GM12874 (cell line): ENCODE measurements at regions not wholly inside any gene's neighbourhood (a gene's known extent, or its start where the extent isn't known, plus 50 kb on each side); places are given as distances from the start of the nearest gene placed in this dataset.

Source experiments
- CTCF ChIP-seq: IDR thresholded peaks from 2 replicates; pipeline ENCODE4 v1.5.1; 2011; ENCODE audit warnings: low read depth, mild to moderate bottlenecking, control low read depth, low read length, moderate library complexity; ENCODE audit not compliant: insufficient read depth

- TF ChIP-seq CTCF = no peak
Measured at GRCh38 chr6:149217466-149217888, 100.0 kb upstream of the TAB2 start.

- no peak for TF ChIP-seq CTCF
Measured at GRCh38 chr6:149218471-149218870, 99.0 kb upstream of the TAB2 start.

DNA sequence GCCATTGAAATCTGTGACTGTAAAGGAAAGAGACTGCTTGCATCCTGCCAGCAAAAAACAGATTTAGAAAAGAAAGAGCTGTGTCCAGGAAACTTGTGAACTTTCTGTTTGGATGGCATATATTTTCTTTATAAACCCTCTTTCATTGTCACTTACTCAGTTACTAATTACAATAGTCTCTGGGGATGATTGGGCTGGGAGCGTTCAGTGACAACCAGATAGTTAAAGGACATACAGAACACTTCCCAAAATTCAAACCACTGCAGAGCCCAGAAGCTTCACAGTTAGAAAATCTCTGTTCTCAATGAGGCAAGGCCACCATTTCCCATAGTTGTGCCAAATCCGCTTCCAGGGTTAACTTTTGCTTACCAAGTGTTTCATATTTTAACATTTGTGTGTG is 98.6 kb upstream of the TAB2 start:
- no peak for TF ChIP-seq CTCF

DNA sequence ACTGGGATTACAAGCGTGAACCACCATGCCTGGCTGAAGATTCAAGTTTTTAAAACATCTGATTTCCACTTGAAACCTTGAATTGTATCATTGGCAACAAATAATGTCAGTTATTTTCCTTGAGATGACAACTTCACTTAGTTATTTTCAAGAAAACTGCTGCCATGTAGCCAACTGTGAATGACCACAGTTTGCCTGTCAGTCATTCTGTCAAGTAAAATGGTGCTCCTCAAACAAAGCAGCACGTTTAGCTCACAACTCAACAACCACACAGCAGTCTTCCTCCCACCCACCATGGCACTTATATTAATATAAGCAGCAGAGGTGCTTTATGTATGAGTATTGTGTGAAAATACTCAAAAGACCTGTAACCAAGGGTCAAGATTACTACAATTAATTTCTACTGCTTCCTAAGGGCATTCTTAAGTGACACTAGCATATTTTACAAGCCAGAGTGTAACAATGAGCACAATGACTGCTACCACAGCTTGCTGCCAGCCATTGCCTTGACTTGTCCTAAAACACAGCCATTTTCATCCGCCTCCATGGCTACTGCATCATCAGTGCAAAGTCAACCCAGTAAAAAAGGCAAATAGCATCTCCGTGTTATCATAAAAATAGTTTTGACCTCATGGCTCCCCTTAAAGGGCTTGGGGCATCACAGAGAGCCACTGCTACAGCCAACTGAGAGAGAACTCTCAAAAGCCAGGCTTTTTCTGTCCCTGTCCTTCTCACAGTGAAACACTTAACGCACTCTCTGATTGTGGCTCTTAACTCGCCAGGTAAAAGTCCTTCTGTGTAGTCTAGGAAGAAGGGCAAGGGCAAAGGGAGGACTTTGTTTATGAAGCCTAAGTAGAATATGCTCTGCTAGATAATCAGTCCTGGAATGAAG is 96.4 kb upstream of the TAB2 start:
- no peak for TF ChIP-seq CTCF

DNA sequence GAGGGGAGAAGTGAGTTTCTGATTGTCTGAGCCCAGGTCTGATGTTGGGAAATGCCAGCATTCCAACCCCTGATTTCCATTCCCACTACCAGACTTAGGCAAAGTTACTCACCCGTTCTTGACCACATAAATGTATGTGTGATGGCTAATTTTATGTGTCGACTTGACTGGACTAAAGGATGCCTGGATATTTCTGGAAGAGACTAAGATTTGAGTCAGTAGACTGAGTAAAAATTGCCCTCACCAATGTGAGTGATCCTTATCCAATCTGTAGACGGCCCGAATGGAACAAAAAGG is 95.8 kb upstream of the TAB2 start:
- no peak for TF ChIP-seq CTCF

- no peak for TF ChIP-seq CTCF
Measured at GRCh38 chr6:149223120-149223903, 94.2 kb upstream of the TAB2 start.

- TF ChIP-seq CTCF = no peak
Measured at GRCh38 chr6:149223904-149224351, 93.6 kb upstream of the TAB2 start.
